ENCODE measurements at regions not wholly inside any gene's neighbourhood (a gene's known extent, or its start where the extent isn't known, plus 50 kb on each side); places are given as distances from the start of the nearest gene placed in this dataset.

- TF ChIP-seq CTCF (conservative IDR thresholded peaks at IDR 0.05 in 1 of 2, IDR thresholded peaks at IDR 0.05 in 1 of 2; ENCODE audit: extremely low read depth in 1 of 2, insufficient read depth in 1 of 2, low read depth in 1 of 2, low read length in 2 of 2): no peak
- TF ChIP-seq EZH2 (IDR thresholded peaks at IDR 0.05; ENCODE audit: borderline replicate concordance, low read length): no peak
These were observed 460.8 kb upstream of the SMARCA2 start for GRCh38 chr9:1554081-1555035.

Data from mammary epithelial cell (primary cell).